ENCODE measurements at regions not wholly inside any gene's neighbourhood (a gene's known extent, or its start where the extent isn't known, plus 50 kb on each side); places are given as distances from the start of the nearest gene placed in this dataset.

DNA sequence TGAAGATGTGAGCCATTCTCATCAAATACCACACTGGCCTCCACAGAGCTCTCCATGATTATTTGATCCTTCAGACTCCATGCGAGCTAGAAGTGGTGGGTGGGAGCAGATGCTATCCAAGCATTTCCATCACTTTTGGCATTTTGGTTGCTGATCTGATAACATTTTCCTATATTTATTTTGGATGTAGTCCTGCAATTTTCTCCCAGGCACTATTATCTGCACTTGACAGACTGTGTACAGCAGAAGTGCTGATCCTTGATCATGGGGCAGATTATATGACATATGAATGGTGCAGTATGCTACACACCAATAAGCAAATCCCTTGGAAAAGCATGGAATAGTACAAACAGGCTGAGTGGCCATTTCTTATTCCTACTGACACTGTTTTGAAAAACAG, 167.6 kb upstream of the LRRC7 start:
- no peak for DNase-seq

DNA sequence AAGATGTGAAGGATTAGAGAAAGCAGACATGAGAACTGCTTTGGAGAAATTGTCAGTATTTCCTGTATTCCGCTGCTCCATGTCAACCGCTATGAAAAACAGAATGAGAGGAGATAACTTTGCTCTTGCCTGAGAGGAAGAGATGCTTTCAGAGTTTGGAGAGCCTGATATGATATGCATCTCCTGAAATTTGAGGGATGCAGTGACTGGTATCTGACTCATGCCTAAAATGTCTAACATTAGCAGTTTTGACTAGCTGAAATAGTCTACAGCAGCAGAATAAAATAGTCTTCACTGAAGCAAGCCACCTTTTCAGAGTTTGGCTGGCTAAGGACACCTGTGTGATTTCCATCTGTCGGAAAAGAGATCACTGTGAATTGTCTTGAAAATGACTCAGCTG, 165.8 kb upstream of the LRRC7 start:
- DNase-seq: no peak

DNA sequence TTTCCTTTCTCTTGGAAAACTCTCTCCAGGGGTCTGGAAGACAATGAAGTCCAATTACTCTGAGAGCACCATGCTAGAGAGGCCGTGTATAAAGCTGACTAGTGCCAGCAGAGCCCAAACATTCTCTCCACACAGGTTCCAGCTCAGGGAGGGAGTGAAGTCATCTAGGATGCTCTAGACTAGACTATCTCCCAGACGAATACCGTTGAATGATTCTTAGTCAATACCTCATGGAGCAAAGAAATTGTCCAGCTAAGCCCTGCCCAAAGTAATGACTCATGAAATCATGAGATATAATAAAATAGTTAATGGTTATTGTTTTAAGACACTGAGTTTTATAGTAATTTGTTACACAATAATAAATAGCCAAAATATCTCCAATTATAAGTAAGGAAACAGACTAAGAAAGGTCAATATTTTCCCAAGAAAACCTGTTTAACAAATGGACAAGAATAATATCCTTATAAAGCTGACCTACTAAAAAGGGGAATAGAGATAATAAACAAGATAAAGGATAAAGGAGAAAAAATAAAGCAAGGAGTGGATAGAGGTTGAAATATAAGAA, 163.9 kb upstream of the LRRC7 start:
- no peak for DNase-seq

DNA sequence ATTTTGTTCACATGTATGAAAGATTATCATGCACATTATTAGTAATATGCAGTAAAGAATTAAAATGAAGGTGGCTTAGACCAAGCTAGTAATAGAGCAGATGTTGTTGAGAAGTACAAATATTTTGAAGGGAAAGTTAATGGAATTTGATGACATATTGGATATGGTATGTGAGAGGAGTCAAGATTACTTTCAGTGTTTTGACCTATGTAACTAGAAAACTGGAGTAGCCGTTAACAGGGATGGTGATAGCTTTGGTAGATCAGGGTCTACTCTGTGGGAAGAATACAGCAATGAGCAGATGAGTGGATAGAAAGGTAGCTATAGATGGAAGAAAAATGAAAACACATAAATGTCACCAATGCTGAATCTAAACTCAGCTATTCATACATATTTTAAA, 163.2 kb upstream of the LRRC7 start:
- no peak for DNase-seq

DNA sequence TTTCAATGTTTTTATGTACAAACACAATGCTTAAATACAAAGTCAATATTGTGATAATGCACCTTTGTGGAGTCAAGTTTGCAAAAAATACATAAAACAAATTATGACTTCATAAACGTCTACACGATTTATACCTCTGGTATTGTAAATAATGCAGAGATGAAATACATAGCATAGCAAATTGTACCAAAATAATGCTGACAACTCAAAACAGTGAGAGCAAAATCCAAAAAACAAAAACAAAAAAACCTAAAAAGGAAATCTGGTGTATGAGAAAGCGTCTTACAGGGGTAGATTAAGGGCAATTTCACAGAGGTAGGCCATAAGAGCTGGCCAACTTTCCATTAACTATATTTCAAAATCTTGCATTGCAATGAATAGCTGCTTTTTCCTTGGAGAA, 161.5 kb upstream of the LRRC7 start:
- DNase-seq: no peak

DNA sequence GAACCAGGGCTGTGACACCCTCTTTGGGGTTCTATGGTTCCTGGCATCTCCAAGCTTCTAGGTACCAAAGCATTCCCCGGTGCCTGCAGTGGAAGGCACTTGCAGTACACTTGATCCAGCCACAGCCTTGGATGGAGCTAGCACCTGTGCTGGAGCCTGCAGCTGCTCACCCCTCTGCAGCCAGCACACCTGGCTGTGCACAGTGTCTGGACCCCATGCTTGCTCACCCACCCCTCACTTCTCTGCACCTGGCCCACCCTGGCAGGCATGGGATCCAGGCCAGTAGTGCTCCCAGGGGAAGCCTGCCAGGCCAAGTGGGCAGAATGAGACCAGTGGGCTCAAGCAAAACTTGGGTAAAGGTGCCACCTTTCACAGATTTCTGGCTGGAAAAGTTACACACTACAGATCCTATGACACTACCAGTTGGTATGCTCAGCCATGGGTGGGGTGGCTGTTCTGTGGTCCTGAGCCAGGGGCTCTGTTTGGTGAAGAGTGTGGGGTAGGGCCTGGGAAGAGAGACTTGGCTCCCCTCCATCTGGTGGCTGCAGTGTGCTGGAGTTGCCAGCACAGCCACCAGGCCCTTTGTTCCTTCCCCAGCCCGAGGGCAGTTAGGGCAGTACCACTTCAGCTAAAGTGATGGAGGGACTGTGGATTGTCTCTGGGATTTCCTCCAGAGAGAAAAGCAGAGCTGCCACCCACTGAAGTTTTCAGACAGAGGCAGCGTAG, 157.8 kb upstream of the LRRC7 start:
- no peak for DNase-seq

DNA sequence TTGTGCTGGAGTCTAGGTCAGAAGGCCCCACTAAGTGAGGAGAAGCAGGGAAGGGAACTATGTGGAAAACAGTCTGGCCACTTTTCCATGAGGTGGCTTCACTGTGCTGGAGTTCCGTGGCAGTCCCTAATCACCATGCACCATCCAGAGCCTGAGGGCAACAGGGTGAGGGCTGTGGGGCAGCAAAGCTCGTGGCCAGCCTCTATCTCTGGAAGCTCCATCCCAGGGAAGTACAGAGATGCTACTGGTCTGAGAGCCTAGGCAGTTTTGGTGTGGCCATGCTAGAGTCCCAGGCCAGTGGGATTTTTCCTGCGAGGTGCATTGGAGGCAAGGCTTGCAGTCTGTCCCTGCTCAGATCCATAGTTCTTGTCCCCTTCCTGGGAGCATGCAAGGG, 157.3 kb upstream of the LRRC7 start:
- no peak for DNase-seq

DNA sequence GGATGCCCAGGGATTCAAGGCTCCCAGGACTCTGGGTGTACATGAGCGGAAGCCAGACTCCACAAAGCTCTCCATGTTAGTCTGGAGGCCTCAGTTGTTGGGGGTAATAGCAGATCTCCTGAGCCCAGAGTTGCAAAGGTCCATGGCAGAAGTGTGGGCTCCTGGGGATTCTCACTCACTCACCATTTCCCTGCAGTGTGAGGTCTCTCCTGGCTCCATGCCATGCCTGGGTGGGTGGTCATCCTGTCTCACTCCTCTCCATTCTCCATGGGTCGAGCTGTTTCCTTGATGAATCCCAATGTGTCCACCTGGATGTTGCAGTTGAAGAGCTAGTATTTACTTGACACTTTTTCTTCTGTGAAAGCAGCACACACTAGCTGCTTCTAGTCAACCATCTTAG, 156.8 kb upstream of the LRRC7 start:
- DNase-seq: no peak

DNA sequence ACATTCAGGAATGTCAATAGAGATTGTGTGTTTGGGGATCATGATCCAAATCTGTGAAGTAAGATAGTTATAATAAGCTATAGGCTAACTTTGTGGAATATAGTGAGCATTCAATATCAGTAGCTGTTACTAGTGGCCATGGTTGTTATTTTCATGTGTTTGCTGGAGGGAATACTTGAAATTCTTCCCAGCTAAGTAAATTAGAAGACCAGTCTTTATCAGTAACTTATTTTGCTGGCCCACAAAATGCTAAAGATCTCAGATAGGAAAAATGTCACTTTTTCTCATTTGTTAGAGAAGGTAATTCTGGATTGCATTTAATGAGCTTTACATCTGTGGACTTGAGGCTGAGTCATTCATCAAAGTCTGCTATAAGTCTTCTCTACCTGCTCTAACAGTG, 156.1 kb upstream of the LRRC7 start:
- DNase-seq: no peak

DNA sequence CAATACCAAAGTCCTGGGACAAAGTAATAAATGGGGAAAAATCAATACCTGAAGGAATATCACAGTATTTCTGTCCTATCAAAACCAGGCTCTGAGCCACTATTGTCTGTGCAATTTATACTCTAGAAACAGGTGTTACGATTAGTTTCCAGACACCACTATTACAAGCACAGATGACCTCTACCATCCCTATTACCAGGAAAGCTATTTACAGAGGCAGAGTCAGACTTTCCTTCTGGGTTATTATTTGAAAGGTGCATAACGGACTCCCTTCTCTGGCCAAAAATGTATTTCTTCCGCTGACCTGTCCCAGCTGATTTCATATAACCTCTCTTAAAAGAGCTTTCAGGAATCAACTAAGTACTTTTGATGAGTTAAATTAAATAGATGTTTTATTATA, 154.6 kb upstream of the LRRC7 start:
- DNase-seq: no peak

DNA sequence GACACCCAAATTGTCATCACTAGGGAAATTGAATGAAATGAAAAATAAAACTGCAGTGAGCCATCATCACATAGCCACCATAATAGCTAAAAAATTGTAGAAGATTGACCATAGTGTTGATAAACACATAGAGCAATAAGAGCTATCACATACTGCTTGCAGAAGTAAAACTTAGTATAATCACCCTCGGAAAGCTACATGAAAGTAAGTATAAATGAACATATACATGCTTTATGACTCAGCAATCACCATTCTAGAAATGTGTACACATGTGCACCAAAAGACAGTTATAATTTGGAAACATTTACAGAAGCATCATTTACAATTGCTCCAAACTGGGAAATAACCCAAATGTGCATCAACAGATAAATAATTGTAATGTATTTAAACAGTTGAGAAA, 153.1 kb upstream of the LRRC7 start:
- no peak for DNase-seq

DNA sequence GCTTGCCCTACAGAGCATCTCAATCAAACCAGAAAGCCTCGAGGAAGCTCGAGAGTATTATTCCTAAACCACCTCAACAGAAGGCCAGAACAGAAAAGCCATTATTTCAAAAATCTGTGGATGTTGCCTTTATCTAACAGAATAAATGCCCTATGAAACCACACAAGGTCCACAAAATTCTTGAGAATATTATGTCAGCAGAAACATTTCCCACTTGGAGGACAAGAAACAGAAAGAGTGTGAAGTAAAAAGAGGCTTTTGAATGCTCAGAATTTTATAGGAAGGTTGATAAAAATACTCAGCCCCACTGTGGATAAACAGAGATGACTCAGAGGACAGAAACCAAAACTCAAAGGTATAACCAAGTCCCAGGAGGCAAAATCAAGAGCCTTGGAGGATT, 146.4 kb upstream of the LRRC7 start:
- DNase-seq: no peak

DNA sequence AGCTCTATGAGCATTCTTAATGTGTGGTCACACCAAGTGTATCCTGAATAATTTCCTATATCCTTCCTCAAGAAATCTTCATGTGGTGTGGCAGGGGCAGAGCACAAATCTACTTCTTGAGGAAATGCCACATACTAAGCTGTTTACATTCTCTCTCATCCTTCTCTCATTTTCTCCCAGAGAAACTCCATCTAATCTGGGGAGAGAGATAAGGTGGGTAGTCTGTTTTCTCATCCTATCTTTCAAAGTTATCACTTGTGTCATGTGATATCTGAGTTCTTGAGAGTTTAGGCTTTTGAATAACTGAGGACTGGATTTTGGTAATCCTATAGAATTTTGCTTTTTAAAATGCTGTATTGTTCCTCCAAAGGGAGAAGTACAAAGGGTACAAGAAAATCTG, 141.9 kb upstream of the LRRC7 start:
- no peak for DNase-seq

DNA sequence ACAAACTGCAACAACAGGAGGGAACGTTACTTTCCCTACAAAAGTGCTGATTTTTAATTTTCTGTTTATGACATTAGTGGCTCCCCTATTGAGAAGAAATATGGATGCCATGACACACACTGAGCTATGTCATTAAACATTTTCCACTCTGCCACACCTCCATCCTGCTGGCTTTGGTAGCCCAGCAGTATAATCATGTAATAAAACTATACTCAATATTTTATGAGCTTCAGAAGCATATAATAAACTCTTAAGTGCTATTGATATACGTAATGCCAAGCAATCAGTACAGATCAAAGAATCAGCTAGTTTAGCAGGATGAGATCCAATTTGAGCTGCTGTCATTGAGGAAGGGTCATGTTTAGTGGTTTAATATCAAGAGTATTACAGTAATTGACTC, 141.3 kb upstream of the LRRC7 start:
- DNase-seq: no peak

DNA sequence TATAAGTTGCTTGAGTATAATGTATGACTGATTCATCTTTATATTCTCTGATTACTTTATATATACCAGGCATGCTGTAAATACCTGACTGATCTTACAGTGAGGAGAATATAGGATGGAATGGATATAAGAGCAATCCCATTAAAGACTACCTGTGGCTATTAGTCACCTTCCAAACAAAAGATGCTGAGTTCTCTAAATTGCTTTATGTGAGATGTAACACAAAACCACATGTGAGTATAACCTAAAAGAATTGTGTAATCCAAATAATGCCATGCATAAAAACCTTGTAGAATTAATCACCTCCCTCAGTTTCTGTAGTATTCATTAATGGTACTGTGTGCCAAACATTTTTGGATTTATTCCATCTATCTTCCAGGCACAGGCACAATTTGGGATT, 134.6 kb upstream of the LRRC7 start:
- no peak for DNase-seq

DNA sequence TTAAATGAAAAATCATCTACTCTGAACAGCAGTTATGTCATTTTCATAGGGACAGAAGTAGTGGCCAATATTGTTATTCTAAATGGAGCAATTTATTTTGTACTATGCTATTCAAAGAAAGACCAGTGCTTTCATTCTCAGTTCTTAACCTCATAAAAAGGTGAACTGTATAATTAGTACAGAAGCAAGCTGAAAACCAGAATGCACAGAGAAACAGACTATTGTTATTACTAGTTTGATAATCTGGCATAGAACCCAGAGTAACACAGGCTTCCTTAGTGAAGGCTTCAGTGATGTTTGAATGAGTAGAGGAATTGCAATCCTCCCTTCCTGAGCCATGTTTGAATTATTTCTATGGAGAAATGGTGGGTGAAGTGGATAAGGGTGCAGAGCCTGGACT, 131.6 kb upstream of the LRRC7 start:
- no peak for DNase-seq

DNA sequence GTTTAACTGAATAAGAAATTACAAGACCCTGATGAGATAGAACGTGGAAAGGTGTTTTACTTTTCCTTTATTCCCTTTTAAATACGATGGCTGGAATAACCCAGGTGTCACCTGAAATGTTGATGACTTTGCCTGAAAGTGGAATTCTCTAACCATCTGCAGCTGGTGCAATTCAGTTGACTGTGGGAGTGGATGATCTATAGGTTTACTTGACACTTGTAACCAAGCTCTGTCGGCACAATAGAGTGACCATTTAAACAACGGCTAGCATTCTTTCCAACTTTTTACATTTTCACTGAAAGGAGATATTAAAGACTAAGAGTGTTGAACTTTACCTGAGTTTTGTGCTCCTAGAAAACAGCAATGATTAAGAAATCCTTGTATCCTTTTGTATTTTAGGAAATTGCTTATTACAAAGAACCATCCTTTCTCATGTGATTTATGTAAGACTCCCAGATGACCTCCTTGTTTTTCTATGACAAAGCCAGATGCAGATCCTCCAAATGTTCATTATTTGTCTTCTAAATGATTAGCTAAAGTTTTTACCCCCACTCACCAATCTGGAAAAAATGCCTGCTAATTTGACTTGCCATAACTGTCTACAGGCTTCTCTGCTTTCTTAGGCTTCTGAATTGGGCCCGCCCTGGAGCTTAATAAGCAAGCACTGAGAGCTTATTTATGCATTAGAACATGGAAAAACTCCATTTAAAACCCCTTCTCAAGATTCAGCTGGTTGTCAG, 129.5 kb upstream of the LRRC7 start:
- DNase-seq: no peak

DNA sequence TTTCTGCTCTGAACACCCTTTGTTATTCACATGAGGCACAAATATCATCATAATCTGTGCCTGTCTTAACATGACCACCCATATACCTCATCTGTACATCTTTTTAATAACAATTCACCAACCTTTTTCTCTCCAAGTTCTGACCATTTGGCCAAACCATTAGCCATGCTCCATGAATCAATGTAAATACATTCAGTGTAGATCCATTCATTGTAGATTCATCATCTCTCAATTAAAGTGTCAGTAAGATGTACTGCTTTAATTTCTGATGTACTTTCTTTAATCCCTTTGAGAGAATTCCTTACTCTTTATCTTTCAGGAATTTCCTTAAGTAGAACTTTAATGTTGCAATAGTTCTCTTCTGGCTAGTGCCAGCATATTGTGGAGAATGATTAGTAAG, 126.2 kb upstream of the LRRC7 start:
- no peak for DNase-seq

DNA sequence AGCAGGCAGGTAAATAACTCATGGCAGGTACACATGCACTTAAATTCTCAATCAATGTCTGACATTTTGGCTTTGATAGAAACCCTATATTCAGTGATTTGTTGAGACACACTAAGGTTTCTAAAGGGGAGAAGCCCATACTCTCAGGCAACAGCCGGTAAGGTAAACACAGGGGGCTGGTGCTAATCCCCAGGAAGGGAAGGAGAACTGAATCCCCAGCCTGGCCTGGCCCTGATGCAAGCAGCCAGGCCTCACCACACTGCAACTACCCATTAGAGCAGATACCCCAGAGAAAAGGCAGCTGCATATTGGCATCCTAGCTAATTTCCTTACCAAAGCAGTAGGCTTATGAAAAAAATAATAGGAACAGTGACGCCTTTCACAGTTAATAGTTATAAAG, 116.5 kb upstream of the LRRC7 start:
- no peak for DNase-seq

DNA sequence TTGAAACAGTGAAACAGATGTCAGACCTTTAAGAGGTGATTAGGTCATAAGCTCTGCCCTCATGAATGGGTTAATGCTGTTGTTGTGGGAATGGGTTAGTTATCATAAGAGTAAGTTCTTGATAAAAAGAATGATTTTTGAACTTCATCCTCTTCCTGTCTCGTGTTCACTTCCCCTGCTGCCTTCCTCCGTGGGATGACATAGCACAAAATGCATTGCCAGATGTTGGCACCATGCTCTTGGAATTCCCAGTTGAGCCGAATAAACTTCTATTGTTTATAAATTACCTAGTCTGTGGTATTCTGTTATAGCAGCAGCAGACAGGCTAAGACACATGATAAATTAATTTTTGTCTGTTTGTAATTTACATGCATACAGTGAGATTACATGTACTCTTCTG, 112.0 kb upstream of the LRRC7 start:
- DNase-seq: no peak

DNA sequence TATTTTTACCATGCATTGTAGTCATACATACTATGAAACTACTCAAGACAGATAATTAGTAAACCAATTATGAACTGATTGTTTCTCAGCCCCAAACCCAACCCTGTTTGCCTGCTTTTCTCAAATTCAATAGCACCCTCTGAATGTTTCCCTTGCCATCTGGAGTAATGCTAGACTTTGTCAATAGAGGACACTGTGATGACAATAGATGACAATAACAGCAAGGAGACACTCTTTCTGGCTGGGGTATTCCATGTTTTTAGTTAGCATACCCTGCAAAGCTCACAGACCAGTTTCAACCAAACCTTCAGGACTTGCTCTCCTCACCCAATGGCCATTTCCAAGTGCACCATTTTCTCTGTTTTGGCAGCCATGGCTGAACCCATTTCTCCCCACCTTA, 108.5 kb upstream of the LRRC7 start:
- no peak for DNase-seq

DNA sequence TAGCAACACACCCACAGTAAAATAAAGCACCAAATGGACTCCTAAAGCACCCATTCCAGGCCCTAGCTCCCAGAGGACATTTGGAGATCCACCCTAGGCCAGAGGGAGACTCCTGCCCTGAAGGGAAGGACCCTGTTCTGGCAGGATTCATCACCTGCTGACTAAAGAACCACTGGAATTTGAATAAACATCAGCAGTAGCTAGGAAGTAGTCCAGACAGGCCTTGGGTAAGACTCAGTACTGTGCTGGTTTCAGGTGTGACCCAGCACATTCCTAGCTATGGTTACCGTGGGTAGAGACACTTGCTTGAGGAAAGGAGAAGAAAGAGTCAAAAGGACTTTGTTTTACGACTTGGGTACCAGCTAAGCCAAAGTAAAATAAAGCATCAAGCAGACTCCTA, 92.7 kb upstream of the LRRC7 start:
- no peak for DNase-seq

DNA sequence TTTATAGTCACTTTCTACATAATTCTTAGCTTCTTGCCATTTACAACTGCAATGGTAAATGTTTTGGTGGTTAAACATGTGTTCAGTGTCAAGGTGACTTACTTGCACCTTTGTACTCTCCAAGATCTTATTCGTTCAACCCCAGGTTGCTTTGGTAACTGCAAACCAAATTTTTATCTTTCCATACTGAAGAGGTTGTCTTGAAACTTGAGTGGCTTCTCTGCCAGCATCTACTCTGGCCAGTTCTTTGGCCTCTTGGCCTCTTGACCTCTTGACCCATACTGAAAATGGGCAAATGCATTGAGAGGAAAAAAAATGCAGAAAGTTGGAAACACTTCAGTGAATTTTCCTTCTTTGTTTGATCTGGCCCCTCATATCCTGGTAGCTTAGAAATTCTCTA, 88.0 kb upstream of the LRRC7 start:
- DNase-seq: no peak

DNA sequence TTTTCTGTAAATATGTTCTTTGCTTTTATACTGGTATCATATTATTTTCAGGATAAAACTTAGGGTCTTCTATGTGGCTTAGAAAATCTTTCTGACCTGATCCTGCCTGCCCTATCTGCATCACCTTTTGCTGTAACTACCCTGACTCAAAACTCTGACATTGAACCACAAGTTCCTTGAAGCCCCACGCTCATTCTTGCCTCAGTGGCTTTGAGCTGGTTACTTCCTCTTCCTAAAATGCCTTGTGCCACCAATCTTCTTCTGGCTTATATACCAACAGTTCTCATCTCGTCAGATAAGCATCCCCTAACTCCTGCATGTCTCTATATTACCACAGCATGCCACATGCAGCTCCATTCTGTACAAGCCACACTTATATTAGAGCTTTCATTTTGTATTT, 84.5 kb upstream of the LRRC7 start:
- no peak for DNase-seq

DNA sequence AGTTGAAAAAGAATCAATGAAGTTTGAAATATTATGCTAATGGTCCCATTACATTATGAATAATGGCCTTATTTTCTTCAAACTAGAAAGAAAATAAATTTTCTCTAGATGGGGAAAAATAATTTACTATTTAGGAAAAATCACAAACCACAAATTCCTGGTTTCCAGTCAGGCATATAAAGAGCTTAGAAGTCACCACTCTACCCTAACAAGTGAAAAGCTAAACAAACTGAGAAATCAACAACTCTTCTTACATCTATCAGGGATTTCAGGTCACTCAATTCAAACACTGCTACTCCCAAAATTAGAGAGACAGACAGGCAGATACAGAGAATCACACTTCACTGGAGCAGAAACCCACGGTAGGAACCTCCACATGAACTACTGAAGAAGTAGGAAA, 82.1 kb upstream of the LRRC7 start:
- DNase-seq: no peak
